A549 (cell line): ENCODE measurements at regions not wholly inside any gene's neighbourhood (a gene's known extent, or its start where the extent isn't known, plus 50 kb on each side); places are given as distances from the start of the nearest gene placed in this dataset.

Source experiments
- ATAC-seq, 2 experiments: fragments of 200-7000 bp in 1 of 2; fragments of >200 bp in 1 of 2; cut with Nextera tagmentation in 1 of 2; cut with Tn5 transposase in 1 of 2; 3 replicates each; pipeline versions ENCODE4 v1.8.0 to v1.9.1; 2018 to 2020; ENCODE audit warnings: mild to moderate bottlenecking in 1 of 2, moderate library complexity in 1 of 2
- CTCF ChIA-PET: fragments of 300-600 bp; sonication (Branson Sonifier 250); formaldehyde crosslinking; extraction: SDS; loops from one replicate; lab custom pipeline; 2021; ENCODE audit warnings: antibody characterized with exemption, inconsistent platforms; lab: Yijun Ruan, JAX
- POLR2A ChIA-PET: fragments of 350-600 bp; formaldehyde crosslinking; extraction: SDS; loops from one replicate; lab custom pipeline; 2021; ENCODE audit warnings: antibody characterized with exemption, inconsistent platforms; lab: Yijun Ruan, JAX
- DNase-seq, 2 experiments: peaks; one replicate each; pipeline versions ENCODE4 v3.0.0 to v3.0.0-alpha.2; 2011 to 2016; ENCODE audit warnings: low read depth in 1 of 2, low spot score in 1 of 2
- FAIRE-seq: peaks from 2 replicates; lab custom pipeline; 2011; peaks lifted over from hg19 to GRCh38; lab: Jason Lieb, UNC
- H3K27ac ChIP-seq, 2 experiments: fragments of >200 bp; sonication (Bioruptor Twin); formaldehyde crosslinking; 3 replicates each; pipeline ENCODE4 v1.5.1; 2016 to 2017
- H3K4me1 ChIP-seq: fragments of >200 bp; sonication (Bioruptor Twin); formaldehyde crosslinking; 3 replicates; pipeline ENCODE4 v1.6.1; 2016
- H3K4me2 ChIP-seq: fragments of >200 bp; sonication (Bioruptor Twin); formaldehyde crosslinking; 3 replicates; pipeline ENCODE4 v1.6.1; 2016
- H3K4me3 ChIP-seq: fragments of >200 bp; sonication (Bioruptor Twin); formaldehyde crosslinking; 3 replicates; pipeline ENCODE4 v1.5.1; 2016
- H3K9me3 ChIP-seq: fragments of >200 bp; sonication (Bioruptor Twin); formaldehyde crosslinking; 3 replicates; pipeline ENCODE4 v1.6.1; 2016
- ATOH8 ChIP-seq: fragments of 250-450 bp; sonication (Bioruptor Pico); IDR thresholded peaks from 2 replicates; pipeline ENCODE4 v1.5.0; 2020; ENCODE audit warnings: low read depth, mild to moderate bottlenecking, moderate library complexity
- CEBPB ChIP-seq, 2 experiments: fragments of >200 bp in 1 of 2; sonication (Bioruptor Twin) in 1 of 2; formaldehyde crosslinking in 1 of 2; IDR thresholded peaks; 2 replicates each; pipeline ENCODE4 v1.6.1; 2012 to 2016
- CHD2 ChIP-seq: fragments of 150-350 bp; IDR thresholded peaks from 2 replicates; pipeline ENCODE4 v1.6.1; 2014; ENCODE audit warnings: low read length; ENCODE audit not compliant: partially characterized antibody
- CHD4 ChIP-seq: fragments of 200-600 bp; sonication (generic); IDR thresholded peaks from 2 replicates; pipeline ENCODE4 v1.6.1; 2016; ENCODE audit warnings: antibody characterized with exemption, mild to moderate bottlenecking, borderline replicate concordance
- ELK1 ChIP-seq: fragments of 150-350 bp; IDR thresholded peaks from 2 replicates; pipeline ENCODE4 v1.6.1; 2014; ENCODE audit warnings: low read depth, mild to moderate bottlenecking, low read length
- ESRRA ChIP-seq: fragments of 150-350 bp; IDR thresholded peaks from 2 replicates; pipeline ENCODE4 v1.6.1; 2014; ENCODE audit warnings: mild to moderate bottlenecking, low read length, borderline replicate concordance
- FOSL2 ChIP-seq, 2 experiments: fragments of 450-650 bp in 1 of 2; fragments of >200 bp in 1 of 2; sonication (Bioruptor Twin) in 1 of 2; formaldehyde crosslinking; IDR thresholded peaks; 2 replicates each; pipeline versions ENCODE4 v1.5.0 to v1.6.1; 2016 to 2020; ENCODE audit warnings: mild to moderate bottlenecking in 1 of 2, moderate library complexity in 1 of 2
- JUNB ChIP-seq: fragments of >200 bp; sonication (Bioruptor Twin); formaldehyde crosslinking; IDR thresholded peaks from 2 replicates; pipeline ENCODE4 v1.6.1; 2016
- MAX ChIP-seq: IDR thresholded peaks from 2 replicates; pipeline ENCODE4 v1.6.1; 2012
- MYC ChIP-seq: IDR thresholded peaks from 2 replicates; pipeline ENCODE4 v1.6.1; 2012; ENCODE audit warnings: mild to moderate bottlenecking, inconsistent platforms, low read length, improper control_type of control experiment, borderline replicate concordance
- NPAS2 ChIP-seq: fragments of 250-450 bp; sonication (Bioruptor Pico); IDR thresholded peaks from 2 replicates; pipeline ENCODE4 v1.8.0; 2022; ENCODE audit warnings: mild to moderate bottlenecking, moderate library complexity, borderline replicate concordance
- PHF8 ChIP-seq: fragments of 200-600 bp; sonication (generic); IDR thresholded peaks from 2 replicates; pipeline ENCODE4 v1.6.1; 2016; ENCODE audit warnings: low read depth, mild to moderate bottlenecking, antibody characterized with exemption, moderate library complexity, borderline replicate concordance
- POLR2A ChIP-seq: IDR thresholded peaks from 2 replicates; pipeline ENCODE4 v1.6.1; 2012; ENCODE audit warnings: mild to moderate bottlenecking, low read length
- RCOR1 ChIP-seq: fragments of 150-350 bp; IDR thresholded peaks from 2 replicates; pipeline ENCODE4 v1.6.1; 2014; ENCODE audit warnings: antibody characterized with exemption, low read length, low read depth
- RNF2 ChIP-seq: fragments of 200-600 bp; sonication (generic); IDR thresholded peaks from 2 replicates; pipeline ENCODE4 v1.6.1; 2016; ENCODE audit warnings: low read depth, mild to moderate bottlenecking, antibody characterized with exemption, moderate library complexity, borderline replicate concordance
- ZFP36 ChIP-seq: fragments of 450-650 bp; IDR thresholded peaks from 2 replicates; pipeline ENCODE4 v1.6.1; 2014; ENCODE audit warnings: borderline replicate concordance; ENCODE audit not compliant: partially characterized antibody
- WGBS: methylation state at CpG from one replicate; pipeline ENCODE4 v1.1.6; 2017; ENCODE audit errors: missing lambda C conversion rate; 5-methylcytosine and 5-hydroxymethylcytosine counted together
- TF ChIP-seq, protein P1 (sequence below): IDR thresholded peaks from 2 replicates; pipeline ENCODE4 v1.6.1; 2012; ENCODE audit warnings: low read depth, borderline replicate concordance
- TF ChIP-seq, protein P2 (sequence below): fragments of 200-600 bp; sonication (generic); IDR thresholded peaks from 2 replicates; pipeline ENCODE4 v1.6.1; 2016; ENCODE audit warnings: antibody characterized with exemption, mild to moderate bottlenecking, moderate library complexity

- ChIA-PET CTCF (interaction anchor here (0.6 to 1.2 kb wide), 3 partner anchors 12 to 234 kb away, joined by 3 to 4 read pairs (median 3); no protein-coding TSS in a partner anchor), POLR2A (no interaction called here)
- Histone ChIP-seq H3K9me3 (no peaks in the 10 kb centered on the region), H3K4me1 (no peaks in the 10 kb centered on the region), H3K4me3 (no peak overlapping the region), H3K27ac (no peak overlapping the region), H3K4me2 (no peak overlapping the region)
- ATAC-seq, result no peak
- TF ChIP-seq, protein P1, sequence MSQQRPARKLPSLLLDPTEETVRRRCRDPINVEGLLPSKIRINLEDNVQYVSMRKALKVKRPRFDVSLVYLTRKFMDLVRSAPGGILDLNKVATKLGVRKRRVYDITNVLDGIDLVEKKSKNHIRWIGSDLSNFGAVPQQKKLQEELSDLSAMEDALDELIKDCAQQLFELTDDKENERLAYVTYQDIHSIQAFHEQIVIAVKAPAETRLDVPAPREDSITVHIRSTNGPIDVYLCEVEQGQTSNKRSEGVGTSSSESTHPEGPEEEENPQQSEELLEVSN, result no peak
- TF ChIP-seq PHF8 (no peak), CHD2 (no peak)
- no peak for FAIRE-seq
- WGBS, result 55% methylated on average over 17 of the region's 21 CpGs
- DNase-seq, result no peak
These were observed 214.1 kb downstream of the USP6NL start for GRCh38 chr10:11397077-11397965.

DNA sequence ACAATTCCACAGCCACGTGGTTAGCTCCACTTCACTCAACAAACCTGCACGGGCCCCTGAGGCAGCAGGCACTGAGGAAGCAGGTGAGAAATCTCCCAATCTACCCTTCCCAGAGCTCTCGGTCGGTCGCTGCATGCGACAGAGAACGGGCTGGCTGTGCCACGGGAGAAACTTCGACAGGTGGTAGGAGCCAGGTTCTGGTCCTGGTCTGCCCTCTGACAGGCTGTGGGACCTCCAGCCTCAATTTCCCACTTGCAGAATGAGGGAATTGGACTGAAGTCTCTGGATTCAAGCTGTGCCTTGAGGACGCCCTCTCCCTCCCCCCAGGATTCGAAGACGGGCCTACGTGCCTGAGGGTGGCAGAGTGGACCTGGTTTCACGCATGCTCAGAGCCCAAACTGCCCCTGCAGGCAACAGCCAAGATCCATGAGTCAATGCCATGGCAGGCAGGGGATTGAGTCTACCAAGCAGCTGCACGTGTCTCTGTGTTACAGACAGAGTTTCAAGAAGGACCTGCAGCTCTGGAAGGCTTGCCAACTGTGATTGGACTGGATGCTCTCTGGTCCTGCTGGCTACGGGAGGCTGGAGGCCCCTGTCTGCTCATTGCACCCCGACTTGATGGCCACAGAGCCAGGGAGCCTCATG lies 215.0 kb downstream of the USP6NL start:
- no peak for TF ChIP-seq ELK1
- TF ChIP-seq, protein P2, sequence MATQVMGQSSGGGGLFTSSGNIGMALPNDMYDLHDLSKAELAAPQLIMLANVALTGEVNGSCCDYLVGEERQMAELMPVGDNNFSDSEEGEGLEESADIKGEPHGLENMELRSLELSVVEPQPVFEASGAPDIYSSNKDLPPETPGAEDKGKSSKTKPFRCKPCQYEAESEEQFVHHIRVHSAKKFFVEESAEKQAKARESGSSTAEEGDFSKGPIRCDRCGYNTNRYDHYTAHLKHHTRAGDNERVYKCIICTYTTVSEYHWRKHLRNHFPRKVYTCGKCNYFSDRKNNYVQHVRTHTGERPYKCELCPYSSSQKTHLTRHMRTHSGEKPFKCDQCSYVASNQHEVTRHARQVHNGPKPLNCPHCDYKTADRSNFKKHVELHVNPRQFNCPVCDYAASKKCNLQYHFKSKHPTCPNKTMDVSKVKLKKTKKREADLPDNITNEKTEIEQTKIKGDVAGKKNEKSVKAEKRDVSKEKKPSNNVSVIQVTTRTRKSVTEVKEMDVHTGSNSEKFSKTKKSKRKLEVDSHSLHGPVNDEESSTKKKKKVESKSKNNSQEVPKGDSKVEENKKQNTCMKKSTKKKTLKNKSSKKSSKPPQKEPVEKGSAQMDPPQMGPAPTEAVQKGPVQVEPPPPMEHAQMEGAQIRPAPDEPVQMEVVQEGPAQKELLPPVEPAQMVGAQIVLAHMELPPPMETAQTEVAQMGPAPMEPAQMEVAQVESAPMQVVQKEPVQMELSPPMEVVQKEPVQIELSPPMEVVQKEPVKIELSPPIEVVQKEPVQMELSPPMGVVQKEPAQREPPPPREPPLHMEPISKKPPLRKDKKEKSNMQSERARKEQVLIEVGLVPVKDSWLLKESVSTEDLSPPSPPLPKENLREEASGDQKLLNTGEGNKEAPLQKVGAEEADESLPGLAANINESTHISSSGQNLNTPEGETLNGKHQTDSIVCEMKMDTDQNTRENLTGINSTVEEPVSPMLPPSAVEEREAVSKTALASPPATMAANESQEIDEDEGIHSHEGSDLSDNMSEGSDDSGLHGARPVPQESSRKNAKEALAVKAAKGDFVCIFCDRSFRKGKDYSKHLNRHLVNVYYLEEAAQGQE, result no peak
- no peak for TF ChIP-seq MYC
- no peak for TF ChIP-seq NPAS2 (CRISPR knock-in tag)
- TF ChIP-seq FOSL2 (IDR thresholded peaks at IDR 0.05), result no peak
- no peak for TF ChIP-seq FOSL2 (CRISPR knock-in tag; IDR thresholded peaks at IDR 0.05)
- no peak for TF ChIP-seq CEBPB (IDR thresholded peaks at IDR 0.05)
- TF ChIP-seq MAX, result no peak
- TF ChIP-seq RNF2, result no peak
- no peak for TF ChIP-seq ZFP36
- no peak for TF ChIP-seq JUNB
- no peak for TF ChIP-seq ESRRA
- TF ChIP-seq RCOR1, result no peak
- no peak for TF ChIP-seq POLR2A
- no peak for TF ChIP-seq ATOH8 (CRISPR knock-in tag)
- no peak for TF ChIP-seq CHD4
- 38% methylated on average over 14 of the region's 17 CpGs for WGBS
- DNase-seq, result no peak
- no peak for FAIRE-seq
- ChIA-PET POLR2A (no interaction called here), CTCF (interaction anchor here (0.6 kb wide), 1 partner anchor 235 kb away, joined by 4 read pairs; no protein-coding TSS in a partner anchor)
- no peak overlapping the region for H3K4me2 ChIP-seq
- no peaks in the 10 kb centered on the region for H3K9me3 ChIP-seq
- no peak overlapping the region for H3K4me3 ChIP-seq
- H3K27ac ChIP-seq, result no peak overlapping the region
- ATAC-seq, result no peak
- no peaks in the 10 kb centered on the region for H3K4me1 ChIP-seq
